ENCODE measurements at regions not wholly inside any gene's neighbourhood (a gene's known extent, or its start where the extent isn't known, plus 50 kb on each side); places are given as distances from the start of the nearest gene placed in this dataset.

- TF ChIP-seq CTCF (IDR thresholded peaks at IDR 0.05) (no peak), POLR2A (IDR thresholded peaks at IDR 0.05; ENCODE audit: low read depth) (no peak)
Measured at GRCh38 chr20:48026981-48027592, 241.8 kb upstream of the SULF2 start.
